ENCODE measurements at regions not wholly inside any gene's neighbourhood (a gene's known extent, or its start where the extent isn't known, plus 50 kb on each side); places are given as distances from the start of the nearest gene placed in this dataset.

GRCh38 chr2:84126084-84126483 is 333.0 kb downstream of the SUCLG1 start:
- intact Hi-C loops (cut with micrococcal nuclease) (no loop called here), in situ Hi-C loops (cut with MboI) (no loop called here)
- WGBS (ENCODE audit: insufficient coverage, low coverage, missing lambda C conversion rate), result 0% methylated on average over 1 of the region's 1 CpG
- ChIA-PET POLR2A (no interaction called here), CTCF (ENCODE audit: low intra/inter-chr PET ratio) (no interaction called here)
- H3K27me3 ChIP-seq (ENCODE audit: control insufficient read depth in 2 of 2, insufficient read depth in 2 of 2, low read length in 2 of 2), result no peaks in the 10 kb centered on the region
- H3K4me2 ChIP-seq (ENCODE audit: insufficient read depth, low read length), result no peak overlapping the region
- DNase-seq (ENCODE audit: extremely low read depth in 1 of 4, low spot score in 3 of 4), result no peak
- H3K4me3 ChIP-seq, result no peak overlapping the region
- BruUV-seq (replicated peaks), result no TSS peak
- no peaks in the 10 kb centered on the region for H3K9me1 ChIP-seq (ENCODE audit: control insufficient read depth, insufficient read depth, low read length)
- H3K36me3 ChIP-seq (ENCODE audit: control insufficient read depth, insufficient read depth, low read length), result no peaks in the 10 kb centered on the region
- no peak for FAIRE-seq
- no peaks in the 10 kb centered on the region for H3K79me2 ChIP-seq (ENCODE audit: control insufficient read depth, insufficient read depth, low read length)
- H3K4me1 ChIP-seq (replicated peaks in 1 of 2; ENCODE audit: control insufficient read depth in 2 of 2, insufficient read depth in 2 of 2, low read length in 2 of 2), result no peaks in the 10 kb centered on the region
- no peak overlapping the region for H3K27ac ChIP-seq (ENCODE audit: extremely low read depth, low read depth, low read length)
- ATAC-seq, result no peak
- H3K9me3 ChIP-seq (replicated peaks; ENCODE audit: control insufficient read depth, insufficient read depth, low read depth, low read length), result no peaks in the 10 kb centered on the region
- no peak overlapping the region for H2AFZ ChIP-seq (ENCODE audit: low read depth, low read length)
- H4K20me1 ChIP-seq (replicated peaks; ENCODE audit: control insufficient read depth, insufficient read depth, low read length), result no peaks in the 10 kb centered on the region
- no peak overlapping the region for H3K9ac ChIP-seq (ENCODE audit: insufficient read depth in 1 of 2, low read depth in 2 of 2, low read length in 2 of 2)
- no peak for TF ChIP-seq KAT8 (IDR thresholded peaks at IDR 0.05; ENCODE audit: low read depth)
- no peak for TF ChIP-seq DNMT1 (IDR thresholded peaks at IDR 0.05)
- TF ChIP-seq CHD2 (IDR thresholded peaks at IDR 0.05; ENCODE audit: low read depth, low read length), result no peak
- TF ChIP-seq E2F3 (CRISPR knock-in tag; IDR thresholded peaks at IDR 0.05), result no peak
- TF ChIP-seq MYBL2 (IDR thresholded peaks at IDR 0.05; ENCODE audit: low read depth), result no peak
- TF ChIP-seq MYBL2 (CRISPR knock-in tag; IDR thresholded peaks at IDR 0.05; ENCODE audit: borderline replicate concordance), result no peak
- TF ChIP-seq ZKSCAN1 (IDR thresholded peaks at IDR 0.05; ENCODE audit: low read depth, low read length), result no peak
- no peak for TF ChIP-seq RAD51 (IDR thresholded peaks at IDR 0.05; ENCODE audit: borderline replicate concordance, low read depth)
- TF ChIP-seq HMGXB4 (CRISPR knock-in tag; IDR thresholded peaks at IDR 0.05), result no peak
- no peak for TF ChIP-seq BHLHE40 (IDR thresholded peaks at IDR 0.05; ENCODE audit: low read length)
